NB4 (cell line): ENCODE measurements at regions not wholly inside any gene's neighbourhood (a gene's known extent, or its start where the extent isn't known, plus 50 kb on each side); places are given as distances from the start of the nearest gene placed in this dataset.
"Not testable (repeated sequence)": the region's sequence is repeated elsewhere in the genome, so short reads cannot be mapped to it uniquely, and the experiment has no call there.

Experiments used
- DNase-seq: peaks from one replicate; pipeline ENCODE4 v3.0.0; 2010; ENCODE audit warnings: low read depth
- H3K4me3 ChIP-seq: one replicate; pipeline ENCODE4 v1.5.1; 2011; ENCODE audit warnings: mild to moderate bottlenecking, low read depth, low read length, moderate library complexity
- MYC ChIP-seq: IDR thresholded peaks from 2 replicates; pipeline ENCODE4 v1.6.1; 2011; ENCODE audit warnings: low read depth, low read length
- POLR2A ChIP-seq: IDR thresholded peaks from 2 replicates; pipeline ENCODE4 v1.6.1; 2011; ENCODE audit warnings: mild to moderate bottlenecking; ENCODE audit not compliant: insufficient read length; ENCODE audit errors: extremely low read depth
- TF ChIP-seq, protein P1 (sequence below): IDR thresholded peaks from 2 replicates; pipeline ENCODE4 v1.6.1; 2011; ENCODE audit warnings: low read depth, low read length
- TF ChIP-seq, protein P2 (sequence below): IDR thresholded peaks from one replicate; pipeline ENCODE4 v1.5.1; 2012; ENCODE audit warnings: low read depth, low read length

DNA sequence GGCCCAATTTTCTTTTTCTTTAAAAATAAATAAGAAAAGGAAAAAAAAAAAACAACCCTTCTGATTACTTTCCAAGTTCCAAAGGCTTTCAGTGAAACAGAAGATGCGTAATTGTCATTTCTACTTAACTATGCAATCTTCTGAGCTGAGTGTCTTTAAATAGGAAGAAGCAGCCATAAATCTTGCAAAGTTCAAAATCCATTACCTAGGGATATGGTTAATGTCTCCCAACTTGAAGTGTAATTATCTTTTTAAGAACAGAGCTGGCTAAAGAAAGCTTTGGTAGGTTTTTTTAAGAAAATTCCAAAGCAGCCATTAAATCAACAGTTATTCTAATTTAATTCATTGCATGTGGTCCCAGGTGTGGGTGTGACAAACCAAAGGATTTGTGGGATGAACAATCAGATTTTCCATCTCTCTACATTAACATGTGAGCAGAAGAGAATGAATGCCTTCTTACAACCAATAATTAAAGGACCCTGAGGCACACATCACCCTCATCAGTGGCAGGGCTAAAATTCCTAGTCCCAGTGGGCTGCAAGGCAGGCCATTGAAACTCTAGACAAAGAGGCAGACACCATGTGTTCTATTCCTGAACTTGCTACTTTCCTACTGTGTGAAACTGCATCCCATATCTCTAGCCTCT lies 419.2 kb downstream of the REEP3 start:
- H3K4me3 ChIP-seq, result no peak overlapping the region
- DNase-seq, result no peak
- no peak for TF ChIP-seq MYC
- TF ChIP-seq, protein P1, sequence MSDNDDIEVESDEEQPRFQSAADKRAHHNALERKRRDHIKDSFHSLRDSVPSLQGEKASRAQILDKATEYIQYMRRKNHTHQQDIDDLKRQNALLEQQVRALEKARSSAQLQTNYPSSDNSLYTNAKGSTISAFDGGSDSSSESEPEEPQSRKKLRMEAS, result no peak
- TF ChIP-seq, protein P2, sequence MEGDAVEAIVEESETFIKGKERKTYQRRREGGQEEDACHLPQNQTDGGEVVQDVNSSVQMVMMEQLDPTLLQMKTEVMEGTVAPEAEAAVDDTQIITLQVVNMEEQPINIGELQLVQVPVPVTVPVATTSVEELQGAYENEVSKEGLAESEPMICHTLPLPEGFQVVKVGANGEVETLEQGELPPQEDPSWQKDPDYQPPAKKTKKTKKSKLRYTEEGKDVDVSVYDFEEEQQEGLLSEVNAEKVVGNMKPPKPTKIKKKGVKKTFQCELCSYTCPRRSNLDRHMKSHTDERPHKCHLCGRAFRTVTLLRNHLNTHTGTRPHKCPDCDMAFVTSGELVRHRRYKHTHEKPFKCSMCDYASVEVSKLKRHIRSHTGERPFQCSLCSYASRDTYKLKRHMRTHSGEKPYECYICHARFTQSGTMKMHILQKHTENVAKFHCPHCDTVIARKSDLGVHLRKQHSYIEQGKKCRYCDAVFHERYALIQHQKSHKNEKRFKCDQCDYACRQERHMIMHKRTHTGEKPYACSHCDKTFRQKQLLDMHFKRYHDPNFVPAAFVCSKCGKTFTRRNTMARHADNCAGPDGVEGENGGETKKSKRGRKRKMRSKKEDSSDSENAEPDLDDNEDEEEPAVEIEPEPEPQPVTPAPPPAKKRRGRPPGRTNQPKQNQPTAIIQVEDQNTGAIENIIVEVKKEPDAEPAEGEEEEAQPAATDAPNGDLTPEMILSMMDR, result no peak
- no peak for TF ChIP-seq POLR2A

DNA sequence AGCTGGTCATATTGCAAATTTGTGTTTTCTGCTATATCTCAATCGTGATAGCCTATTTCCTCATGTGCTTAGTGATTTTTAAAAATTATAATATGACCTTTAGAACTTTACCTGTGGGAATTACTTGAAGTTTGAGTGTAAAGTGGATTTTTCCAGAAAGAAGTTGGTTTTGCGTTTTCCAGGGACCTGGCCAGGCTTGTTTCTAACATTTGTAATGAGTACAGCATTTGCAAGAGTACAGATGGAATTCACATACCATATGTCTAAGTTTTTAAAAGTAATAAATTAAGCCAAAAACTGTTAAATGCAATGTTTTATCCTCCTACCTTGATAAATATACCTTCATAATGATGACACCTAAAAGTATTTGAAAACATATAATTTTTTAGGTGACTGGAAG lies 443.2 kb downstream of the REEP3 start:
- no peak for DNase-seq
- TF ChIP-seq MYC (no peak), POLR2A (no peak)
- H3K4me3 ChIP-seq, result no peak overlapping the region

DNA sequence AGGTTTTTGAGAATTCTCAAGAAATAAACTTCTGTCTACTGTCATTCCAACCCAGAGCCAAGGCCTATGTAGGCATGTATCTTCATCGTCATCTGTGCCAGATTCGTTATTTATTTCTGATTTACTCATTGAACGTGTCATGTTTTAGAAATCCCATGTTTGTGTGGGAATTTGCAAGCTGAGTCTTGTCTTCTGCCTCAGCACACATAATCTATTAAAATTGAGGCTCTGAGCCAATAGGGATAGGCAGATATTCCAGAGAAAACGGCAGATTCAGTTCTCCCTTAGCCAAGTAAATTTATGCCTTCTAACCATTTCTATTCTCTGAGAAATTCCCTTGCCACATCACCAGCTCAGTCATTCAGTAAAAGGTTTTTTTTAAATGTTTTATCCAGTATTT lies 444.6 kb downstream of the REEP3 start:
- no peak overlapping the region for H3K4me3 ChIP-seq
- TF ChIP-seq, protein P1, result no peak
- TF ChIP-seq POLR2A, result no peak
- DNase-seq, result no peak

DNA sequence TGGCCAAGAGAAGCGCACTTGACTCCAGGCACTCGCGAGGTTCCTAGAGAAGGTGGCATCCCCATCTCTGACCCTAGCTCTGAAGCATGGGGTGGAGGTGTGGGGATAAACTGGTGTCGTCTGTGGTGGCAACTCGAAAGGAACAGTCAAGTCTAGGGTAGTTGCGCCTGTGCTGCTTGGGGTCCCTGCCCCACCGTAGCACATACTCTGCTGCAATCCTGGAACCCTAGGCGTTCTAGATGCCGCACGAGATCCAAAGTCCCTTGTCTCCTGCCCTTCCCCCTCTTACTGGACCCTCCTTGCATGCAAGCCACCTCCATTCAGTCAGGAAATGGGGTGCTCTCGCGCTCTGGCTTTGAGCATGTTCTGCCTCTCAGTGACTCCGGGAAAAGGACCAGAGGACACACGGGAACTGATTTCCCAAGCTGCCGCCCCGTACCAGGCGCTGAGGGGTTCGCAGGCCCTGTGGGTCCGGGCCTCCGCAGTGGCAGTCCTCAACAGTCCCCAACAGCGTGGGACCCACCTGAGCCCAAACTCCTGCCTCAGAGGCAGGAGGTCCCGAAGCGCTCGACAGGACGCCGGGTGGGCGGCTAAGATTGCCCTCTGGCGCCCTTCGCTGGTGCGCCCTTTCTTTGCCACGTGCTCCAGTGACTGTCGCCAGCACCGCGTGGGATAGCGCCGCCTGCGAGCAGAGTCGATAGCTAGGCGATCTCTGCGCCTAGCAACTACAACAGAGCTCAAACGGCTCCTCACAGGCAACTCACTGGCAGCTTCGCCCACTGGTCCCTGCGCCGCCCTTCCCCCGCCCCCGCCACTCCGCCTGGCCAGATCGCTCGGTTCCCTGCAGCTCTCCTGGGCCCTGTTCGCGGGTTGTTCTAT lies 452.0 kb downstream of the REEP3 start:
- TF ChIP-seq, protein P2, result no peak
- no peak for TF ChIP-seq MYC
- TF ChIP-seq, protein P1, result no peak
- no peak for TF ChIP-seq POLR2A
- no peak for DNase-seq
- H3K4me3 ChIP-seq, result no peak overlapping the region

DNA sequence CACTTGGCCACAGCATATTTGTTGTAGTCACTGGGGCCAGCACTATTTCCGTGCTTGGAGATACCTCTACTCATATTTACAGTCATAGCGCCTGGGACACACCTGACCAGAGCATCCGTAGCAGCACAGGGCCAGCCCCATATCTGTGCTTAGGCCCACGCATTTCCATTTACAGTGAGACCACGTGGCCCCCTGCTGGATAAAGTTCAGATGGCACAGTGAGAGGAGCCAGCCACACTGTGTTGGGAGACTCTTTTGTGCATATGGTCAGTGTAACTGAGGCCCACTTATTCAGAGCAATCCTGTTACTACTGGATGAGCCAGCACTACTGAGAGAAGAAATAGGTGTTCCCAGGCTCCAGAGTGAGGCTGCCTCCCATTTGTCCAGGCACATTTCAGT lies 455.3 kb downstream of the REEP3 start:
- TF ChIP-seq, protein P1, result peak; percentile 99
- TF ChIP-seq, protein P2, result peak; percentile 70
- peak; percentile 46; the same call in 1 of the 2 replicates for TF ChIP-seq MYC
- TF ChIP-seq POLR2A, result no peak
- no peak overlapping the region for H3K4me3 ChIP-seq
- DNase-seq, result peak; percentile 64

DNA sequence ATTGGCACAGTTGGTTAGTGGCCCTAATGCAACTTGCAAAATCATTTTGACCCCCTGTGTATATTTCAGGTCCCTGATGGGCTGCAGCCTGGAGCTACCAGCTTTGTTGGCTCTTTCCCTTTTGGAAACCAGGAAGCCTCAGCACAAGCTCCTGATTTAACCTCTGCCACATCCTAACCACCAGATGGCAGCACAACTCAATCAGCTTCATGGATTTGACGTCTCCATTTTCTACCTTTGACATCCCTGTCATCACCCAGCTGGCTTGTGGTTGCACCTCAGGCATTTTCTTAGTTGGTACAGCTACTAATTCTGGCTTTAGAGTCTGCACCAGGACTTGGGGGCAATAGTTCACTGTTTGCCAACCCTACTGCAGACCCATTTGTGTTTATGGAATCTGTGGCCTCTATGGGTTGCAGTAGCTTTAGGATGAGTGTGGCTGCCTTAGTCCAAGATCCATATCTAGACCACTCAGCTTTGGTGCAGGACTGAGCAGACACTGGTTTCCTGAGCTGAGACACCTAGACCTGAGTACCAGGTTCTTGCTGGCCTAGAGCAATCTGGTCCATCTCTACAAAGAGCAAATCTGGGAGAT lies 456.2 kb downstream of the REEP3 start:
- H3K4me3 ChIP-seq, result no peak overlapping the region
- TF ChIP-seq, protein P2, result peak; percentile 81
- TF ChIP-seq POLR2A (no peak), MYC (no peak)
- TF ChIP-seq, protein P1, result no peak

DNA sequence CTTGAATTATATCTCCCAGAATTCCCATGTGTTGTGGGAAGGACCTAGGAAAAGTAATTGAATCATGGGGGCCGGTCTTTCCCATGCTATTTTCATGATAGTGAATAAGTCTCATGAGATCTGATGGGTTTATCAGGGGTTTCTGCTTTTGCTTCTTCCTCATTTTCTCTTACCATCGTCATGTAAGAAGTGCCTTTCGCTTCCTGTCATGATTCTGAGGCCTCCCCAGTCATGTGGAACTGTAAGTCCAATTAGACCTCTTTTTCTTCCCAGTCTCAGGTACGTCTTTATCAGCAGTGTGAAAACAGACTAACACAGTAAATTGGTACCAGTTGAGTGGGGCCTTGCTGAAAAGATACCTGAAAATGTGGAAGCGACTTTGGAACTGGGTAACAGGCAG lies 459.7 kb downstream of the REEP3 start:
- DNase-seq, H3K4me3 ChIP-seq: not testable (repeated sequence)

More for the DNA sequence above, 456.2 kb downstream of the REEP3 start:
- peak; percentile 62 for DNase-seq

DNA sequence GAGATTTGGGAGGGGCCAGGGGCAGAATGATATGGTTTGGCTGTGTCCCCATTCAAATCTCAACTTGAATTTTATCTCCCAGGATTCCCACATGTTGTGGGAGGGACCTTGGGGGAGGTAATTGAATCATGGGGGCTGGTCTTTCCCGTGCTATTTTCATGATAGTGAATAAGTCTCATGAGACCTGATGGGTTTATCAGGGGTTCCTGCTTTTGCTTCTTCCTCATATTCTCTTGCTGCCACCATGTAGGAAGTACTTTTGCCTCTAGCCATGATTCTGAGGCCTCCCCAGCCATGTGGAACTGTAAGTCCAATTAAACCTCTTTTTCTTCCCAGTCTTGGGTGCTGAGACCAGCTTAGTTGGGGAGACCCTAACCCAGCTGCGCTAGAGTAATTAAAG lies 462.9 kb downstream of the REEP3 start:
- DNase-seq, H3K4me3 ChIP-seq: not testable (repeated sequence)
